Astrocyte (in vitro differentiated cells and primary cell): ENCODE measurements at regions not wholly inside any gene's neighbourhood (a gene's known extent, or its start where the extent isn't known, plus 50 kb on each side); places are given as distances from the start of the nearest gene placed in this dataset.

ENCODE experiments used
- DNase-seq: peaks from one replicate; pipeline ENCODE4 v3.0.0-alpha.2; 2010; ENCODE audit warnings: low read depth
- FAIRE-seq: peaks from 2 replicates; lab custom pipeline; 2011; peaks lifted over from hg19 to GRCh38; lab: Jason Lieb, UNC
- H2AFZ ChIP-seq: 2 replicates; pipeline ENCODE4 v1.6.0; 2012; ENCODE audit warnings: low read depth, low read length, inconsistent platforms
- H3K27ac ChIP-seq: 2 replicates; pipeline ENCODE4 v1.5.1; 2011; ENCODE audit warnings: low read depth, low read length, inconsistent platforms
- H3K27me3 ChIP-seq: 2 replicates; pipeline ENCODE4 v1.6.0; 2011; ENCODE audit warnings: low read length, inconsistent platforms; ENCODE audit not compliant: insufficient read depth
- H3K36me3 ChIP-seq: 2 replicates; pipeline ENCODE4 v1.5.1; 2011; ENCODE audit warnings: low read length, inconsistent platforms; ENCODE audit not compliant: insufficient read depth
- H3K4me1 ChIP-seq: 2 replicates; pipeline ENCODE4 v1.5.1; 2011; ENCODE audit warnings: low read length, inconsistent platforms; ENCODE audit not compliant: insufficient read depth
- H3K4me2 ChIP-seq: 2 replicates; pipeline ENCODE4 v1.6.0; 2012; ENCODE audit warnings: low read length, inconsistent platforms
- H3K4me3 ChIP-seq: 2 replicates; pipeline ENCODE4 v1.5.1; 2011; ENCODE audit warnings: low read depth, mild to moderate bottlenecking, low read length, inconsistent platforms; ENCODE audit not compliant: insufficient read depth
- H3K79me2 ChIP-seq: 2 replicates; pipeline ENCODE4 v1.6.0; 2012; ENCODE audit warnings: mild to moderate bottlenecking, low read length, inconsistent platforms; ENCODE audit not compliant: insufficient read depth
- H3K9ac ChIP-seq: 2 replicates; pipeline ENCODE4 v1.6.0; 2012; ENCODE audit warnings: mild to moderate bottlenecking, low read length, inconsistent platforms
- H3K9me3 ChIP-seq: 2 replicates; pipeline ENCODE4 v1.5.1; 2012; ENCODE audit warnings: low read depth, mild to moderate bottlenecking, low read length, inconsistent platforms; ENCODE audit not compliant: insufficient read depth
- H4K20me1 ChIP-seq: 2 replicates; pipeline ENCODE4 v1.6.0; 2012; ENCODE audit warnings: low read length, inconsistent platforms; ENCODE audit not compliant: insufficient read depth
- H3K27ac Mint-ChIP-seq: one replicate; pipeline ENCODE4 v1.8.0; 2021; ENCODE audit warnings: mild to moderate bottlenecking, mixed read lengths; ENCODE audit not compliant: unreplicated experiment
- H3K27me3 Mint-ChIP-seq: one replicate; pipeline ENCODE4 v1.8.0; 2021; ENCODE audit warnings: low read depth, mixed read lengths; ENCODE audit not compliant: unreplicated experiment
- H3K36me3 Mint-ChIP-seq: one replicate; pipeline ENCODE4 v1.8.0; 2021; ENCODE audit warnings: low read depth, mixed read lengths; ENCODE audit not compliant: unreplicated experiment
- H3K4me1 Mint-ChIP-seq: one replicate; pipeline ENCODE4 v1.8.0; 2021; ENCODE audit warnings: low read depth, mixed read lengths; ENCODE audit not compliant: unreplicated experiment
- H3K4me3 Mint-ChIP-seq: one replicate; pipeline ENCODE4 v1.8.0; 2021; ENCODE audit warnings: mild to moderate bottlenecking, moderate library complexity, mixed read lengths; ENCODE audit not compliant: unreplicated experiment
- H3K9me3 Mint-ChIP-seq: one replicate; pipeline ENCODE4 v1.8.0; 2021; ENCODE audit warnings: mild to moderate bottlenecking, mixed read lengths; ENCODE audit not compliant: unreplicated experiment
- CTCF ChIP-seq: IDR thresholded peaks from 2 replicates; pipeline ENCODE4 v1.5.1; 2011; ENCODE audit warnings: low read depth, mild to moderate bottlenecking, inconsistent platforms, low read length, moderate library complexity; ENCODE audit not compliant: insufficient read depth
- EZH2 ChIP-seq: IDR thresholded peaks from 2 replicates; pipeline ENCODE4 v1.6.1; 2012; ENCODE audit warnings: mild to moderate bottlenecking, low read length, inconsistent platforms; ENCODE audit not compliant: insufficient read depth

GRCh38 chr18:51398104-51398503, 200.6 kb upstream of the MEX3C start:
- Mint-ChIP-seq H3K4me3 (no peak overlapping the region), H3K36me3 (no peaks in the 10 kb centered on the region), H3K4me1 (no peaks in the 10 kb centered on the region), H3K27me3 (no peaks in the 10 kb centered on the region), H3K27ac (no peak overlapping the region), H3K9me3 (no peaks in the 10 kb centered on the region)
- H4K20me1 ChIP-seq = no peaks in the 10 kb centered on the region
- H3K36me3 ChIP-seq = no peaks in the 10 kb centered on the region
- DNase-seq (no peak), FAIRE-seq (no peak)
- H3K79me2 ChIP-seq = no peaks in the 10 kb centered on the region
- H3K4me3 ChIP-seq = no peak overlapping the region
- H3K27me3 ChIP-seq = no peaks in the 10 kb centered on the region
- H2AFZ ChIP-seq = no peak overlapping the region
- H3K4me2 ChIP-seq = no peak overlapping the region
- TF ChIP-seq CTCF (no peak), EZH2 (no peak)
- H3K4me1 ChIP-seq = no peaks in the 10 kb centered on the region
- H3K9me3 ChIP-seq = no peaks in the 10 kb centered on the region
- H3K27ac ChIP-seq = no peak overlapping the region
- H3K9ac ChIP-seq = no peak overlapping the region

- no peaks in the 10 kb centered on the region for H3K27me3 Mint-ChIP-seq
- Histone ChIP-seq H3K36me3 (no peaks in the 10 kb centered on the region), H3K4me1 (no peaks in the 10 kb centered on the region), H3K4me2 (no peak overlapping the region), H4K20me1 (no peaks in the 10 kb centered on the region), H3K27me3 (no peaks in the 10 kb centered on the region), H3K9ac (no peak overlapping the region), H3K4me3 (no peak overlapping the region), H3K79me2 (no peaks in the 10 kb centered on the region), H3K27ac (no peak overlapping the region), H2AFZ (no peak overlapping the region), H3K9me3 (no peaks in the 10 kb centered on the region)
- H3K4me3 Mint-ChIP-seq = no peak overlapping the region
- TF ChIP-seq EZH2 (no peak), CTCF (no peak)
- H3K4me1 Mint-ChIP-seq = no peaks in the 10 kb centered on the region
- DNase-seq (no peak), FAIRE-seq (no peak)
- H3K27ac Mint-ChIP-seq = no peak overlapping the region
- no peaks in the 10 kb centered on the region for H3K9me3 Mint-ChIP-seq
- no peaks in the 10 kb centered on the region for H3K36me3 Mint-ChIP-seq
Observed at GRCh38 chr18:51399491-51400122, 202.1 kb upstream of the MEX3C start.

- no peaks in the 10 kb centered on the region for H3K36me3 Mint-ChIP-seq
- Histone ChIP-seq H2AFZ (no peak overlapping the region), H3K9me3 (no peaks in the 10 kb centered on the region), H3K79me2 (no peaks in the 10 kb centered on the region), H3K27ac (no peak overlapping the region), H3K9ac (no peak overlapping the region), H3K36me3 (no peaks in the 10 kb centered on the region), H3K4me1 (no peaks in the 10 kb centered on the region), H4K20me1 (no peaks in the 10 kb centered on the region), H3K27me3 (no peaks in the 10 kb centered on the region), H3K4me2 (no peak overlapping the region), H3K4me3 (no peak overlapping the region)
- FAIRE-seq (no peak), DNase-seq (no peak)
- no peak overlapping the region for H3K4me3 Mint-ChIP-seq
- H3K4me1 Mint-ChIP-seq = no peaks in the 10 kb centered on the region
- no peak overlapping the region for H3K27ac Mint-ChIP-seq
- no peaks in the 10 kb centered on the region for H3K27me3 Mint-ChIP-seq
- TF ChIP-seq EZH2 = no peak
- no peak for TF ChIP-seq CTCF
- H3K9me3 Mint-ChIP-seq = no peaks in the 10 kb centered on the region
Observed at GRCh38 chr18:51400721-51401120, 203.2 kb upstream of the MEX3C start.
